Endothelial cell of umbilical vein (primary cell): ENCODE measurements at regions not wholly inside any gene's neighbourhood (a gene's known extent, or its start where the extent isn't known, plus 50 kb on each side); places are given as distances from the start of the nearest gene placed in this dataset.

Experiments
- BruUV-seq: library from RNA; stranded (reverse); fragments of 400-500 nt; replicated peaks from 2 replicates; lab custom pipeline; 2021; lab: Mats Ljungman, UMichigan
- CTCF ChIA-PET: fragments of 300-600, 350-600 bp; sonication (Branson Sonifier 250); formaldehyde crosslinking; loops from one replicate; lab custom pipeline; 2021; ENCODE audit warnings: antibody characterized with exemption, inconsistent platforms; lab: Charles Lee
- POLR2A ChIA-PET: fragments of 300-600, 350-600 bp; sonication (Branson Sonifier 250); formaldehyde crosslinking; loops from one replicate; lab custom pipeline; 2021; ENCODE audit warnings: antibody characterized with exemption, inconsistent platforms; lab: Charles Lee
- DNase-seq: peaks from one replicate; pipeline ENCODE4 v3.0.0-alpha.2; 2011; ENCODE audit warnings: low read depth, low spot score
- FAIRE-seq: peaks from 2 replicates; lab custom pipeline; 2011; peaks lifted over from hg19 to GRCh38; lab: Jason Lieb, UNC
- H2AFZ ChIP-seq: 2 replicates; pipeline ENCODE4 v1.6.0; 2012; ENCODE audit warnings: low read depth, low read length, control low read depth, inconsistent platforms
- H3K27ac ChIP-seq: 2 replicates; pipeline ENCODE4 v1.5.1; 2011; ENCODE audit warnings: low read depth, mild to moderate bottlenecking, control low read depth, low read length, moderate library complexity; ENCODE audit not compliant: insufficient read depth
- H3K27me3 ChIP-seq, 2 experiments: 2 replicates each; pipeline versions ENCODE4 v1.6.0 to v1.6.1; 2011; ENCODE audit warnings: low read length in 2 of 2, mixed read lengths in 1 of 2; ENCODE audit not compliant: control insufficient read depth in 2 of 2, insufficient read depth in 2 of 2
- H3K36me3 ChIP-seq, 2 experiments: 2 replicates in 1 of 2; 3 replicates in 1 of 2; pipeline ENCODE4 v1.5.1; 2011; ENCODE audit warnings: low read length in 2 of 2, mild to moderate bottlenecking in 1 of 2, moderate library complexity in 1 of 2; ENCODE audit not compliant: control insufficient read depth in 2 of 2, insufficient read depth in 2 of 2; ENCODE audit errors: extremely low read depth in 1 of 2
- H3K4me1 ChIP-seq: 3 replicates; pipeline ENCODE4 v1.5.1; 2011; ENCODE audit warnings: mild to moderate bottlenecking, low read length; ENCODE audit not compliant: control insufficient read depth, insufficient read depth; ENCODE audit errors: extremely low read depth
- H3K4me2 ChIP-seq: 2 replicates; pipeline ENCODE4 v1.6.1; 2011; ENCODE audit warnings: low read length, control low read depth, mixed read lengths; ENCODE audit not compliant: insufficient read depth
- H3K4me3 ChIP-seq, 3 experiments: fragments of 200-600 bp in 1 of 3; sonication (generic), shearing (Covaris generic) in 1 of 3; replicated peaks in 1 of 3; 2 replicates each; pipeline ENCODE4 v1.5.1; 2011 to 2016; ENCODE audit warnings: control low read depth in 3 of 3, low read length in 3 of 3, mild to moderate bottlenecking in 2 of 3, inconsistent platforms in 1 of 3, low read depth in 1 of 3, moderate library complexity in 1 of 3; ENCODE audit not compliant: insufficient read depth in 1 of 3
- H3K79me2 ChIP-seq: 2 replicates; pipeline ENCODE4 v1.6.0; 2012; ENCODE audit warnings: low read length, inconsistent platforms; ENCODE audit not compliant: control insufficient read depth, insufficient read depth
- H3K9ac ChIP-seq: replicated peaks from 2 replicates; pipeline ENCODE3; 2011; ENCODE audit warnings: low read length, control low read depth; ENCODE audit not compliant: insufficient read depth; ENCODE audit errors: extremely low read depth
- H3K9me1 ChIP-seq: replicated peaks from 3 replicates; pipeline ENCODE4 v1.6.0; 2011; ENCODE audit warnings: mild to moderate bottlenecking, low read length; ENCODE audit not compliant: control insufficient read depth, insufficient read depth; ENCODE audit errors: extremely low read depth
- H3K9me3 ChIP-seq: replicated peaks from 2 replicates; pipeline ENCODE4 v1.5.1; 2012; ENCODE audit warnings: low read length, inconsistent platforms; ENCODE audit not compliant: control insufficient read depth, insufficient read depth
- H4K20me1 ChIP-seq: replicated peaks from 2 replicates; pipeline ENCODE3; 2011; ENCODE audit warnings: mild to moderate bottlenecking, low read length; ENCODE audit not compliant: control insufficient read depth, insufficient read depth; ENCODE audit errors: extremely low read depth
- EZH2 ChIP-seq: IDR thresholded peaks from 2 replicates; pipeline ENCODE4 v1.6.1; 2012; ENCODE audit warnings: borderline replicate concordance, low read depth, mild to moderate bottlenecking, moderate library complexity, low read length, inconsistent platforms; ENCODE audit not compliant: severe bottlenecking
- FOS ChIP-seq: IDR thresholded peaks from 2 replicates; pipeline ENCODE4 v1.6.1; 2011; ENCODE audit warnings: mild to moderate bottlenecking, low read length, moderate library complexity, borderline replicate concordance; ENCODE audit not compliant: insufficient read depth
- GATA2 ChIP-seq: IDR thresholded peaks from 2 replicates; pipeline ENCODE4 v1.7.0; 2011; ENCODE audit warnings: low read depth, mild to moderate bottlenecking, moderate library complexity, mixed read lengths, low read length; ENCODE audit not compliant: insufficient read length, insufficient read depth
- JUN ChIP-seq: IDR thresholded peaks from 2 replicates; pipeline ENCODE4 v1.6.1; 2011; ENCODE audit warnings: borderline replicate concordance, low read depth; ENCODE audit not compliant: insufficient read length, insufficient read depth
- MYC ChIP-seq: IDR thresholded peaks from one replicate; pipeline ENCODE4 v1.6.1; 2011; ENCODE audit warnings: mild to moderate bottlenecking, low read depth, low read length
- POLR2A ChIP-seq: IDR thresholded peaks from 2 replicates; pipeline ENCODE4 v1.6.1; 2012; ENCODE audit warnings: low read depth, mild to moderate bottlenecking, control low read depth, low read length
- POLR2AphosphoS5 ChIP-seq: IDR thresholded peaks from 2 replicates; pipeline ENCODE4 v1.6.1; 2012; ENCODE audit warnings: low read depth, mild to moderate bottlenecking, control low read depth, low read length, moderate library complexity; ENCODE audit not compliant: insufficient read depth
- dilution Hi-C: fragments of 300-500 bp; cut with MboI; formaldehyde crosslinking; loops from one replicate; pipeline ENCODE4 v1.15.0; 2019; ENCODE audit warnings: low sequenced_read_pairs; ENCODE audit not compliant: extremely low pct_ligation_motif_present
- intact Hi-C: fragments of 100-400 bp; cut with micrococcal nuclease; formaldehyde crosslinking; loops from one replicate; pipeline ENCODE4 v1.10.0; 2022
- TF ChIP-seq, protein P1 (sequence below): IDR thresholded peaks from 2 replicates; pipeline ENCODE4 v1.6.1; 2011; ENCODE audit not compliant: insufficient read depth, insufficient read length
- TF ChIP-seq, protein P2 (sequence below), 2 donors: IDR thresholded peaks; 1 replicate in 1 of 2; 2 replicates in 1 of 2; pipeline ENCODE4 v1.5.1; 2011; ENCODE audit warnings: low read length in 2 of 2, mild to moderate bottlenecking in 2 of 2, moderate library complexity in 2 of 2, control low read depth in 1 of 2, inconsistent platforms in 1 of 2, low read depth in 1 of 2; ENCODE audit not compliant: insufficient read depth in 1 of 2; ENCODE audit errors: extremely low read depth in 1 of 2

DNA sequence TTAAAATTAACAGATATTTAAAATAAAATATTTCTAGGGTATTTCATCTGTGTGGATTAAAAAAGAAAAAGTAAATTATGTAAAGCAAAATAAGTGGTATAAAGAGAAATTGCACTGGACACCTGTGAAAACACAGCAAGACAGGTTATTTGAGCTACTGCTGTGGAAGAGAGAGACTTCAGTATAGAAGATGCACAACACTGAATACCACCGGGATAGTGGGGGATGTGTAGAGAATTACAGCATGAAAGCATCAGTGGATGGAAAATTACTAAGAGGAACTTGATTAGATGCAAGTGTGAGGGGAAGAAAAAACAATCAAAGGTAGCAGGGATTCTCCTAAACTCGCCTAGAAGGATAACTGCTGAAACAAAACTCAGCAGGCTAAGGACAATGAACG is 1242.5 kb upstream of the GBE1 start:
- no peaks in the 10 kb centered on the region for H3K36me3 ChIP-seq
- H3K27me3 ChIP-seq = no peaks in the 10 kb centered on the region
- H4K20me1 ChIP-seq = no peaks in the 10 kb centered on the region
- FAIRE-seq (no peak), DNase-seq (no peak)
- H3K9me1 ChIP-seq = no peaks in the 10 kb centered on the region
- ChIA-PET CTCF (no interaction called here), POLR2A (no interaction called here)
- no peak overlapping the region for H3K9ac ChIP-seq
- no peaks in the 10 kb centered on the region for H3K79me2 ChIP-seq
- H3K4me1 ChIP-seq = no peaks in the 10 kb centered on the region
- TF ChIP-seq POLR2A (no peak), GATA2 (no peak), EZH2 (no peak)
- dilution Hi-C loops (no loop called here), intact Hi-C loops (no loop called here)
- no peak overlapping the region for H3K4me2 ChIP-seq
- no peak overlapping the region for H2AFZ ChIP-seq
- H3K4me3 ChIP-seq = no peak overlapping the region
- no peak overlapping the region for H3K27ac ChIP-seq
- BruUV-seq = no TSS peak
- H3K9me3 ChIP-seq = peaks cover 4% of the 10 kb centered on the region

DNA sequence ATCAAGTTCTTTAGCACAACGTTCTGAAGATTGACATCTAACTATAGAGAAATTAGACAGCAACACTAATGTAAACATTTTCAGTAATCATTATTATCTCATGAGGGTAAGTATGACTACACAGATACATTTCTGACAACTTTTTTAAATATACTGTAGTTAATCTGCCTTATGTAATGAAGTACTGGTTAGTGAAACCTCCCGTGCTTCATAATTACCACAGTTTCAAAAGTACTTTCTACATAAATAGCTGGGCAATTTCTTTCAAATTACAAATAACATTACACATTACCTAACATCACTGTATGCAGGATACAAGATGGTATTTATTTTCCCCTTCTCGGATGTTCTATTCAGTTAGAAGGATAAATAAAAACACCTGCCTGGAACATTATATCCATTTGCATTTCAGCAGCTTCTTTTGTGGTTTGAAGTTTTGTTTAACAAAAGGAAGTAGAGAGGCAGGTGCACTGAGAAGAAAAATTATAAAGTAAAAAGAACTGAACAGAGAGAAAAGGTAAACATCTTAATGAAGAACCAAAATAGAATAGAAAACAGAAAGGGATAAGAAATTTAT is 1241.5 kb upstream of the GBE1 start:
- H3K4me2 ChIP-seq = no peak overlapping the region
- H3K36me3 ChIP-seq = no peaks in the 10 kb centered on the region
- DNase-seq (no peak), FAIRE-seq (no peak)
- H3K4me1 ChIP-seq = no peaks in the 10 kb centered on the region
- TF ChIP-seq MYC = no peak
- TF ChIP-seq, protein P1, sequence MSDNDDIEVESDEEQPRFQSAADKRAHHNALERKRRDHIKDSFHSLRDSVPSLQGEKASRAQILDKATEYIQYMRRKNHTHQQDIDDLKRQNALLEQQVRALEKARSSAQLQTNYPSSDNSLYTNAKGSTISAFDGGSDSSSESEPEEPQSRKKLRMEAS = no peak
- no peak for TF ChIP-seq POLR2A
- TF ChIP-seq GATA2 = no peak
- TF ChIP-seq EZH2 = no peak
- no peak for TF ChIP-seq JUN
- TF ChIP-seq, protein P2, sequence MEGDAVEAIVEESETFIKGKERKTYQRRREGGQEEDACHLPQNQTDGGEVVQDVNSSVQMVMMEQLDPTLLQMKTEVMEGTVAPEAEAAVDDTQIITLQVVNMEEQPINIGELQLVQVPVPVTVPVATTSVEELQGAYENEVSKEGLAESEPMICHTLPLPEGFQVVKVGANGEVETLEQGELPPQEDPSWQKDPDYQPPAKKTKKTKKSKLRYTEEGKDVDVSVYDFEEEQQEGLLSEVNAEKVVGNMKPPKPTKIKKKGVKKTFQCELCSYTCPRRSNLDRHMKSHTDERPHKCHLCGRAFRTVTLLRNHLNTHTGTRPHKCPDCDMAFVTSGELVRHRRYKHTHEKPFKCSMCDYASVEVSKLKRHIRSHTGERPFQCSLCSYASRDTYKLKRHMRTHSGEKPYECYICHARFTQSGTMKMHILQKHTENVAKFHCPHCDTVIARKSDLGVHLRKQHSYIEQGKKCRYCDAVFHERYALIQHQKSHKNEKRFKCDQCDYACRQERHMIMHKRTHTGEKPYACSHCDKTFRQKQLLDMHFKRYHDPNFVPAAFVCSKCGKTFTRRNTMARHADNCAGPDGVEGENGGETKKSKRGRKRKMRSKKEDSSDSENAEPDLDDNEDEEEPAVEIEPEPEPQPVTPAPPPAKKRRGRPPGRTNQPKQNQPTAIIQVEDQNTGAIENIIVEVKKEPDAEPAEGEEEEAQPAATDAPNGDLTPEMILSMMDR (IDR thresholded peaks at IDR 0.05; ENCODE audit: extremely low read depth in 1 of 2, insufficient read depth in 1 of 2, low read depth in 1 of 2, low read length in 2 of 2) = no peak
- TF ChIP-seq POLR2AphosphoS5 = no peak
- TF ChIP-seq FOS = no peak
- ChIA-PET POLR2A (no interaction called here), CTCF (no interaction called here)
- no peak overlapping the region for H3K4me3 ChIP-seq
- dilution Hi-C loops (no loop called here), intact Hi-C loops (no loop called here)
- no peaks in the 10 kb centered on the region for H3K9me1 ChIP-seq
- no peak overlapping the region for H3K9ac ChIP-seq
- no peaks in the 10 kb centered on the region for H4K20me1 ChIP-seq
- H3K9me3 ChIP-seq = peaks cover 4% of the 10 kb centered on the region
- no peak overlapping the region for H3K27ac ChIP-seq
- no TSS peak for BruUV-seq
- no peaks in the 10 kb centered on the region for H3K79me2 ChIP-seq
- H3K27me3 ChIP-seq = no peaks in the 10 kb centered on the region
- no peak overlapping the region for H2AFZ ChIP-seq
